GM18517 (cell line): ENCODE measurements at regions not wholly inside any gene's neighbourhood (a gene's known extent, or its start where the extent isn't known, plus 50 kb on each side); places are given as distances from the start of the nearest gene placed in this dataset.
"Not testable (repeated sequence)": the region's sequence is repeated elsewhere in the genome, so short reads cannot be mapped to it uniquely, and the experiment has no call there.

Source experiments
- ATAC-seq: cut with Tn5 transposase; IDR thresholded peaks from one replicate; pipeline ENCODE4 v1.9.1; 2021; ENCODE audit warnings: mild to moderate bottlenecking, moderate library complexity; ENCODE audit not compliant: unreplicated experiment

GRCh38 chr3:158882445-158882844 is 80.6 kb downstream of the MFSD1 start:
- ATAC-seq, result no peak

- ATAC-seq, result no peak
These were observed 94.9 kb downstream of the MFSD1 start for GRCh38 chr3:158896729-158897128.

GRCh38 chr3:158906749-158907148 is 104.9 kb downstream of the MFSD1 start:
- no peak for ATAC-seq

GRCh38 chr3:158908187-158908734 is 106.4 kb downstream of the MFSD1 start:
- ATAC-seq, result no peak

GRCh38 chr3:158909870-158910269 is 108.0 kb downstream of the MFSD1 start:
- ATAC-seq, result no peak

- no peak for ATAC-seq
These were observed 109.7 kb downstream of the MFSD1 start for GRCh38 chr3:158911586-158911985.

- ATAC-seq, result no peak
These were observed 110.3 kb downstream of the MFSD1 start for GRCh38 chr3:158912188-158912587.

- ATAC-seq, result no peak
These were observed 110.8 kb downstream of the MFSD1 start for GRCh38 chr3:158912621-158913020.

- no peak for ATAC-seq
These were observed 114.3 kb downstream of the MFSD1 start for GRCh38 chr3:158916111-158916510.

- no peak for ATAC-seq
These were observed 116.2 kb downstream of the MFSD1 start for GRCh38 chr3:158918008-158918407.

- no peak for ATAC-seq
These were observed 116.6 kb downstream of the MFSD1 start for GRCh38 chr3:158918451-158918850.

GRCh38 chr3:158920371-158920770 is 118.5 kb downstream of the MFSD1 start:
- no peak for ATAC-seq

- ATAC-seq, result no peak
These were observed 123.2 kb downstream of the MFSD1 start for GRCh38 chr3:158925021-158925420.

GRCh38 chr3:158925828-158926494 is 124.1 kb downstream of the MFSD1 start:
- no peak for ATAC-seq

GRCh38 chr3:158935846-158936245 is 134.0 kb downstream of the MFSD1 start:
- ATAC-seq, result no peak

GRCh38 chr3:158936530-158937113 is 134.8 kb downstream of the MFSD1 start:
- ATAC-seq, result no peak

- no peak for ATAC-seq
These were observed 148.5 kb downstream of the MFSD1 start for GRCh38 chr3:158950178-158950901.

- ATAC-seq, result no peak
These were observed 151.3 kb downstream of the MFSD1 start for GRCh38 chr3:158953131-158953530.

- ATAC-seq, result no peak
These were observed 152.6 kb downstream of the MFSD1 start for GRCh38 chr3:158954420-158954819.

- ATAC-seq, result not testable (repeated sequence)
These were observed 155.9 kb downstream of the MFSD1 start for GRCh38 chr3:158957777-158958176.

- ATAC-seq, result no peak
These were observed 157.0 kb downstream of the MFSD1 start for GRCh38 chr3:158958873-158959272.

GRCh38 chr3:158961471-158961870 is 159.6 kb downstream of the MFSD1 start:
- no peak for ATAC-seq
